Neuronal stem cell (in vitro differentiated cells): ENCODE measurements at regions not wholly inside any gene's neighbourhood (a gene's known extent, or its start where the extent isn't known, plus 50 kb on each side); places are given as distances from the start of the nearest gene placed in this dataset.

Experiments
- DNase-seq: peaks from one replicate; pipeline ENCODE4 v3.0.0-alpha.2; 2013; ENCODE audit warnings: low spot score
- H2AFZ ChIP-seq: one replicate; pipeline ENCODE4 v1.6.1; 2013; ENCODE audit warnings: mild to moderate bottlenecking, low read length, inconsistent platforms
- H2AK5ac ChIP-seq: 2 replicates; pipeline ENCODE4 v1.6.1; 2013; ENCODE audit warnings: low read depth, mild to moderate bottlenecking, inconsistent platforms, low read length, moderate library complexity, mixed read lengths
- H2BK120ac ChIP-seq: 2 replicates; pipeline ENCODE4 v1.6.1; 2013; ENCODE audit warnings: low read depth, mild to moderate bottlenecking, inconsistent platforms, low read length, moderate library complexity, mixed read lengths
- H2BK12ac ChIP-seq: one replicate; pipeline ENCODE4 v1.6.1; 2013; ENCODE audit warnings: low read length, inconsistent platforms
- H2BK15ac ChIP-seq: 2 replicates; pipeline ENCODE4 v1.6.1; 2013; ENCODE audit warnings: mild to moderate bottlenecking, low read length, inconsistent platforms, mixed read lengths
- H2BK5ac ChIP-seq: one replicate; pipeline ENCODE4 v1.6.1; 2013; ENCODE audit warnings: inconsistent platforms, mild to moderate bottlenecking, low read length, moderate library complexity
- H3K14ac ChIP-seq: one replicate; pipeline ENCODE4 v1.6.1; 2013; ENCODE audit warnings: low read length, inconsistent platforms
- H3K18ac ChIP-seq: 2 replicates; pipeline ENCODE4 v1.6.1; 2013; ENCODE audit warnings: low read length, inconsistent platforms
- H3K23ac ChIP-seq: 2 replicates; pipeline ENCODE4 v1.6.1; 2013; ENCODE audit warnings: low read depth, mild to moderate bottlenecking, mixed read lengths, low read length, inconsistent platforms; ENCODE audit not compliant: poor library complexity
- H3K27ac ChIP-seq: replicated peaks from 3 replicates; pipeline ENCODE4 v1.5.1; 2013; ENCODE audit warnings: low read length, inconsistent platforms
- H3K27me3 ChIP-seq, 3 experiments: 2 replicates each; pipeline ENCODE4 v1.6.1; 2013; ENCODE audit warnings: low read length in 3 of 3, mild to moderate bottlenecking in 2 of 3, inconsistent platforms in 1 of 3, low read depth in 1 of 3, mixed read lengths in 1 of 3, moderate library complexity in 1 of 3; ENCODE audit not compliant: control insufficient read depth in 3 of 3, insufficient read depth in 3 of 3
- H3K36me3 ChIP-seq, 2 donors: replicated peaks in 1 of 2; 2 replicates each; pipeline ENCODE4 v1.6.1; 2013; ENCODE audit warnings: low read length in 2 of 2; ENCODE audit not compliant: control insufficient read depth in 2 of 2, insufficient read depth in 2 of 2
- H3K4ac ChIP-seq: 2 replicates; pipeline ENCODE4 v1.6.1; 2013; ENCODE audit warnings: inconsistent platforms, mild to moderate bottlenecking, low read length, moderate library complexity
- H3K4me1 ChIP-seq, 2 donors: 1 replicate in 1 of 2; 2 replicates in 1 of 2; pipeline ENCODE4 v1.6.1; 2013; ENCODE audit warnings: low read length in 2 of 2, low read depth in 1 of 2; ENCODE audit not compliant: control insufficient read depth in 2 of 2, insufficient read depth in 1 of 2
- H3K4me2 ChIP-seq: one replicate; pipeline ENCODE4 v1.6.1; 2013; ENCODE audit warnings: mild to moderate bottlenecking, low read length, inconsistent platforms; ENCODE audit not compliant: insufficient read depth, poor library complexity, severe bottlenecking
- H3K4me3 ChIP-seq, 2 donors: 2 replicates each; pipeline ENCODE4 v1.5.1; 2013; ENCODE audit warnings: low read length in 2 of 2, mild to moderate bottlenecking in 2 of 2, inconsistent platforms in 1 of 2, moderate library complexity in 1 of 2
- H3K79me1 ChIP-seq: one replicate; pipeline ENCODE4 v1.6.1; 2013; ENCODE audit warnings: low read depth, mild to moderate bottlenecking, inconsistent platforms, low read length, moderate library complexity
- H3K9ac ChIP-seq: one replicate; pipeline ENCODE4 v1.6.1; 2013; ENCODE audit warnings: mild to moderate bottlenecking, low read depth, low read length, inconsistent platforms; ENCODE audit not compliant: poor library complexity
- H3K9me3 ChIP-seq, 2 donors: replicated peaks in 1 of 2; 2 replicates each; pipeline versions ENCODE3 to v1.6.1; 2013; ENCODE audit warnings: low read length in 2 of 2, mild to moderate bottlenecking in 2 of 2, inconsistent platforms in 1 of 2, low read depth in 1 of 2, mixed read lengths in 1 of 2, moderate library complexity in 1 of 2; ENCODE audit not compliant: control insufficient read depth in 2 of 2, insufficient read depth in 1 of 2
- H4K8ac ChIP-seq: one replicate; pipeline ENCODE4 v1.6.1; 2013; ENCODE audit warnings: low read depth, mild to moderate bottlenecking, inconsistent platforms, low read length, moderate library complexity
- H4K91ac ChIP-seq: one replicate; pipeline ENCODE4 v1.6.1; 2013; ENCODE audit warnings: low read length, low read depth, mild to moderate bottlenecking, inconsistent platforms; ENCODE audit not compliant: poor library complexity
- WGBS, 2 donors: extraction: QIAGEN DNeasy Blood & Tissue Kit; methylation state at CpG; one replicate each; pipeline ENCODE4 v1.1.7; 2013; ENCODE audit warnings: missing lambda C conversion rate in 2 of 2, mixed read lengths in 1 of 2; ENCODE audit not compliant: insufficient read length in 2 of 2, insufficient replicate concordance in 1 of 2; ENCODE audit errors: extremely low coverage in 2 of 2; 5-methylcytosine and 5-hydroxymethylcytosine counted together

GRCh38 chr14:22429546-22430294, 159.3 kb downstream of the DAD1 start:
- H2BK5ac ChIP-seq: no peak overlapping the region

GRCh38 chr14:22428700-22429291, 160.2 kb downstream of the DAD1 start:
- no peaks in the 10 kb centered on the region for H3K9me3 ChIP-seq
- H3K9ac ChIP-seq: no peak overlapping the region
- no peak overlapping the region for H3K4me2 ChIP-seq
- H3K27me3 ChIP-seq: peaks cover 0 to 7% (median 0%) of the 10 kb centered on the region in 3 experiments
- no peak overlapping the region for H3K27ac ChIP-seq
- no peak overlapping the region for H2BK120ac ChIP-seq
- no peak overlapping the region for H3K18ac ChIP-seq
- H3K4me1 ChIP-seq: peaks cover 9 to 29% of the 10 kb centered on the region in 2 donors
- no CpG with 5 or more reads among the region's 7 CpGs for WGBS, 2 donors
- DNase-seq: no peak
- H3K14ac ChIP-seq: no peak overlapping the region
- no peak overlapping the region for H2AK5ac ChIP-seq
- H3K4me3 ChIP-seq: no peak overlapping the region
- H2BK15ac ChIP-seq: no peak overlapping the region
- H2AFZ ChIP-seq: no peak overlapping the region
- H4K8ac ChIP-seq: no peak overlapping the region
- H3K23ac ChIP-seq: no peak overlapping the region
- H2BK5ac ChIP-seq: no peak overlapping the region
- H3K36me3 ChIP-seq: no peaks in the 10 kb centered on the region
- H3K79me1 ChIP-seq: no peaks in the 10 kb centered on the region
- H2BK12ac ChIP-seq: no peak overlapping the region
- no peak overlapping the region for H4K91ac ChIP-seq
- no peak overlapping the region for H3K4ac ChIP-seq

More at GRCh38 chr14:22429546-22430294, 159.3 kb downstream of the DAD1 start:
- peaks cover 9 to 29% of the 10 kb centered on the region in 2 donors for H3K4me1 ChIP-seq
- no CpG with 5 or more reads among the region's 7 CpGs for WGBS, 2 donors
- no peak overlapping the region for H3K4ac ChIP-seq
- no peak overlapping the region for H3K23ac ChIP-seq
- H2BK15ac ChIP-seq: no peak overlapping the region
- H4K8ac ChIP-seq: no peak overlapping the region
- H3K4me3 ChIP-seq: no peak overlapping the region
- H2BK120ac ChIP-seq: no peak overlapping the region
- no peak overlapping the region for H3K18ac ChIP-seq
- H3K36me3 ChIP-seq: no peaks in the 10 kb centered on the region
- DNase-seq: no peak
- H2AFZ ChIP-seq: no peak overlapping the region
- H4K91ac ChIP-seq: no peak overlapping the region
- no peak overlapping the region for H3K9ac ChIP-seq
- no peak overlapping the region for H3K14ac ChIP-seq
- no peaks in the 10 kb centered on the region for H3K79me1 ChIP-seq
- H3K9me3 ChIP-seq: peaks cover 0 to 1% of the 10 kb centered on the region in 2 donors
- H2BK12ac ChIP-seq: no peak overlapping the region
- no peak overlapping the region for H2AK5ac ChIP-seq
- H3K4me2 ChIP-seq: no peak overlapping the region
- H3K27me3 ChIP-seq: peaks cover 0 to 7% (median 0%) of the 10 kb centered on the region in 3 experiments
- no peak overlapping the region for H3K27ac ChIP-seq

- Histone ChIP-seq H3K4me3 (peak overlapping the region in 1 of 2 donors; percentile 35), H3K27me3 (peaks cover 0 to 7% (median 0%) of the 10 kb centered on the region in 3 experiments), H2BK15ac (no peak overlapping the region), H3K4ac (no peak overlapping the region), H3K79me1 (no peaks in the 10 kb centered on the region), H3K4me1 (peaks cover 9 to 26% of the 10 kb centered on the region in 2 donors), H3K14ac (no peak overlapping the region), H2BK5ac (no peak overlapping the region), H3K4me2 (peak overlapping the region; percentile 21), H3K9ac (no peak overlapping the region), H2AFZ (peak overlapping the region; percentile 80), H3K36me3 (no peaks in the 10 kb centered on the region), H3K27ac (no peak overlapping the region), H3K18ac (no peak overlapping the region), H3K9me3 (no peaks in the 10 kb centered on the region), H4K91ac (no peak overlapping the region), H2BK120ac (no peak overlapping the region), H2BK12ac (no peak overlapping the region), H4K8ac (no peak overlapping the region), H3K23ac (no peak overlapping the region), H2AK5ac (no peak overlapping the region)
- no peak for DNase-seq
- no CpG with 5 or more reads among the region's 9 CpGs for WGBS, 2 donors
These were observed 161.2 kb downstream of the DAD1 start for GRCh38 chr14:22427771-22428231.

GRCh38 chr14:22426711-22427110, 162.3 kb downstream of the DAD1 start:
- Histone ChIP-seq H2AFZ (no peak overlapping the region), H2BK15ac (no peak overlapping the region), H3K14ac (no peak overlapping the region), H3K36me3 (no peaks in the 10 kb centered on the region), H3K9ac (no peak overlapping the region), H3K18ac (no peak overlapping the region), H3K9me3 (peaks cover 0 to 4% of the 10 kb centered on the region in 2 donors), H2BK12ac (no peak overlapping the region), H2BK120ac (no peak overlapping the region), H2AK5ac (no peak overlapping the region), H4K91ac (no peak overlapping the region), H3K4me3 (no peak overlapping the region), H2BK5ac (no peak overlapping the region), H3K4me2 (no peak overlapping the region), H3K4ac (no peak overlapping the region), H3K27ac (no peak overlapping the region), H3K79me1 (no peaks in the 10 kb centered on the region), H3K4me1 (peaks cover 9 to 26% of the 10 kb centered on the region in 2 donors), H3K27me3 (peaks cover 0 to 17% (median 0%) of the 10 kb centered on the region in 3 experiments), H4K8ac (no peak overlapping the region), H3K23ac (no peak overlapping the region)
- DNase-seq: no peak
- no CpG with 5 or more reads among the region's 7 CpGs for WGBS, 2 donors
